Putamen (tissue), 1 donor: ENCODE measurements at regions not wholly inside any gene's neighbourhood (a gene's known extent, or its start where the extent isn't known, plus 50 kb on each side); places are given as distances from the start of the nearest gene placed in this dataset.
"Not testable (repeated sequence)": the region's sequence is repeated elsewhere in the genome, so short reads cannot be mapped to it uniquely, and the experiment has no call there.

Experiments
- DNase-seq: peaks from one replicate; pipeline ENCODE4 v3.0.0-alpha.2; 2016; ENCODE audit warnings: low spot score

GRCh38 chr11:121866754-121867153 lies 249.3 kb downstream of the BLID start:
- DNase-seq: no peak

GRCh38 chr11:121864660-121865059 lies 251.4 kb downstream of the BLID start:
- DNase-seq: no peak

- no peak for DNase-seq
These were observed 252.9 kb downstream of the BLID start for GRCh38 chr11:121863126-121863525.

- not testable (repeated sequence) for DNase-seq
These were observed 260.9 kb downstream of the BLID start for GRCh38 chr11:121855138-121855537.

- no peak for DNase-seq
These were observed 272.0 kb downstream of the BLID start for GRCh38 chr11:121844016-121844415.

GRCh38 chr11:121842192-121842585 lies 273.8 kb downstream of the BLID start:
- DNase-seq: no peak

- no peak for DNase-seq
These were observed 274.4 kb downstream of the BLID start for GRCh38 chr11:121841487-121842191.

- DNase-seq: no peak
These were observed 276.2 kb downstream of the BLID start for GRCh38 chr11:121839781-121840180.

DNA sequence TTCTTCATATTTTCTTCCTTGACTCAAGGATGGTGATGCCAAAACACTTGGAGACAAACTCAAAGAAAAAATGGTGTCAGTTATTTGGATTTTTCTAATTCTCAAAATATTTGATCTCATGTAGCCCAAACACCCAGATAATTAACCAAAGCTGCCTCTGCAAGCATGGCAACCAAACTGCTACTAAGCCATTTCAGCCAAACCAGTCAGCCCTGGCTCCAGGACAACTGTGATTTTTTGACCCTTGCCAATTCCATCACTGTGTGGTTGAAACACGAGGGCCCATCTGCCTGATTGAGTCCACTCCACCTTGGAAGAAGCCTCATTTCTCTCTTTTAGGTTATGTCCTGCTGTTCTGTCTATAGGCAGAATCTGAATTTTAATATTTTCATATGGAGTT lies 277.4 kb downstream of the BLID start:
- no peak for DNase-seq

DNA sequence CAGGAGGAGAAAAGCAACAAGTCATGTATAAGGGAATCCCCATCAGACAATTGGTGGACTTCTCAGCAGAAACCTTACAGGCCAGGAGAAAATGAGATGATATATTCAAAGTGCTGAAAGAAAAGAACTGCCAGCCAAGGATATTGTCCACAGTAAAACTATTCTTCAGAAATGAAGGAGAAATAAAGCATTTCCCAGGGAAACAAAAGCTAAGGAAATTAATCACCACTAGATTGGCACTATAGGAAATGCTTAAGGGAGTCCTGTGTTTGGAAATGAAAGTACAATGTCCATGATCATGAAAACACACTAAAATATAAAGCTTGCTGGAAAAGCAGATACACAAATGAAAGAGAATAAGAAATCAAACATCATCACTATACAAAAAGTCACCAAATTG lies 282.0 kb downstream of the BLID start:
- DNase-seq: no peak

- DNase-seq: no peak
These were observed 286.8 kb downstream of the BLID start for GRCh38 chr11:121829159-121829643.

DNA sequence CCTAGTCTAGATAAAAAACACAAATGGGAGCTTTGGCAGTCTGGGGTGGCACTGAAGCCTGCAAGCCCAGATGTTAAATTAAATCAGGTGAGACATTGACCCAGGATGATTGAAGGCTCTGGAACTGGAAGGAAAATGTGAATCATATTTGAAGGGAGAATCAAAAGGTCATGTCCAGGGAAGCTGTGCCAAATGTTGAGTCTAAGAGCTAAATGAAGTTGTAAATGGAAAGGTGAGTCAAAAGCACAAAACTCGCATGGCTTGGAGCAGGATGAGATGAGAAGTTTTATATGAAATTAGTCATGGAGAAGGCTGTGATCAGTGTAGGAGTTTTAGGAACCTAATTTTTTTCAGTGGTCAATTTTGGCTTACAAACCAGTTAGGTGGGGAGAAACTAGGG lies 301.1 kb downstream of the BLID start:
- no peak for DNase-seq

GRCh38 chr11:121814296-121814695 lies 301.7 kb downstream of the BLID start:
- no peak for DNase-seq

DNA sequence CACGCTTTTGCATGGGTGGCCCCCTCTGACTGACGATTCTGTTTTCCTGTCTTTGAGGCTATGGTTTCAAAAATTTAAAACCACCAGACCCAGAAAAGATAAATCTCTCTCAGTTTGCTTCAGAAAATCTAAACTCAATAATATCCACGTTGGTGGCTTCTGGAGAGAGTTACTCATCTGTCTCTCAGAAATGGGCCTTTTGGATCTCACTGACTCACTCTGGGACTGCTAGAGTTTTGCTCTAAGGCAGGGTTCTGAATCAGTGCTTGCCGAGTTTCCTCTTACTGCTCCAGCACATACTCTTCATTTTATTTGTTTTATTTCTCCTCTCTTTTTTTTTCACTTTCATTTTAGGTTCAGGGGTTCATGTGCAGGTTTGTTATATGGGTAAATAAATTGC lies 305.7 kb downstream of the BLID start:
- DNase-seq: no peak

DNA sequence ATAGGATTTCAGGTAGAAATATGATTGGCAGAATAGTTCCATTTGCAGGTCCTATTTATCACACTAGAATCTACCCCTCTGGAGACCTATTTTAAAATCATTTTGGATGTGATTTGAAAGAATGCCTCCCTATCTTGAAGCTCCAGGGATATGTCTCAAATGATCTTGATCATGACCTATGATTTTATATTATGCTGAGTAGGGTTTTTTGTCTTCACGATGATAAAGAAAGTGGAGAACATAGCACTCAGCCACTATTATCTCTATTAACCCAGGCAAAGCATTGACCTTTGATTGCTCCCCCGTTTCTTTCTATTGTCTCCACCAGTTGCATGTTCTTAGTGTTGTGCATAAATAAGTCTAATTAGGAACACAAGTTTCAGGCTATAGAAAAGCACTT lies 307.9 kb downstream of the BLID start:
- no peak for DNase-seq

GRCh38 chr11:121807051-121807450 lies 309.0 kb downstream of the BLID start:
- no peak for DNase-seq

- no peak for DNase-seq
These were observed 313.5 kb downstream of the BLID start for GRCh38 chr11:121802542-121802941.

GRCh38 chr11:121801781-121802180 lies 314.2 kb downstream of the BLID start:
- DNase-seq: no peak

GRCh38 chr11:121801394-121801748 lies 314.6 kb downstream of the BLID start:
- DNase-seq: no peak

DNA sequence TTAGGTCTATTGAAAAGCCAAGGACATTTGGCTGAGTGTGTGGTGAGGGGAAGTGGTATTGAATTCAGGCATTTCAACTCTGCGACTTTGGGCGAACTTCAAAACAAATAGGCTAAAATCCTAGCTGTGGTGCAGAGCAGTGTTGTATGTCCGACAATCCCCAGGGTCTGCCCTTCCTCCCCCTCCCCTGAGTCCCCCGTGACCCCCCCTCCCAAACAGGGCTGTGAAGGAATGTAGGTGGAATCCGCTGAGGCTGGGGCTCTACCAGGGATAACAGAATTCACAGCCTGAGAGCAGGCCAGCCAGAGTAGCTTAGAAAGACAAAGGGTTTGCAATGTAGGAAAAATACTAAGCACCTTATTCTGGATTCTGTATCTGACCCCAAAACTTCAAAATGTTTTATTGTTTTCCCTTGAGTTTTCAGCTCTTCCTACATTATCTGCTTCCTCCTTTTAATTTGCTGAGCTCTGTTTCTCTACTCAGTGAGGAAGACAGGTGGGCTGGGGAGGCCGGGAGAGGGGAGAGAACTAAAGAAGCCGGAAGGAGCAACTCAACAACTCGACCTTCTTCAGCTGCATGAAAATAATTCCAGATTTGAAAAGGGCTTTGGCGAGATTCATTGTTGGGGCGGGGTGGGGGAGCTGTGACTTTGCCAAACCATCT lies 315.2 kb downstream of the BLID start:
- peak; percentile 40 for DNase-seq

DNA sequence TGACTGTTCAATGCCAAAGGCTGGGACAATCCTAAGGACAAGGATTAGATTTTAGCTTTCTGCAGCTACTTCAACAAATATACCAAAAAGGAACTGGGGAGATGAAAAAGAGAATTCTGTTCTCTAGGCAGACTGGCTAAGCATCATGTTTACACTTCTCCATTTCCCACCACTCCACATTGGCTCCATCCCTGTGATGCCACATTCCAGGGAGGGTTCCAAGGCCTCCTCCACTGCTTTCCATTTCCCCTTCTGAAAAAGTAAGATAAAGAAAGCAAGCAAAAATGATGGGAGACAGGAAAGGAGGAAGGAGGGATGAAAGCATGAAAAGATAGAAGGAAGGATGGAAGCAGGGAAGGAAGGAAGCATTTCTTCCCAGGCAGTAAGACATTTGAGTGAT lies 315.8 kb downstream of the BLID start:
- no peak for DNase-seq

- DNase-seq: no peak
These were observed 318.5 kb downstream of the BLID start for GRCh38 chr11:121797496-121797895.

DNA sequence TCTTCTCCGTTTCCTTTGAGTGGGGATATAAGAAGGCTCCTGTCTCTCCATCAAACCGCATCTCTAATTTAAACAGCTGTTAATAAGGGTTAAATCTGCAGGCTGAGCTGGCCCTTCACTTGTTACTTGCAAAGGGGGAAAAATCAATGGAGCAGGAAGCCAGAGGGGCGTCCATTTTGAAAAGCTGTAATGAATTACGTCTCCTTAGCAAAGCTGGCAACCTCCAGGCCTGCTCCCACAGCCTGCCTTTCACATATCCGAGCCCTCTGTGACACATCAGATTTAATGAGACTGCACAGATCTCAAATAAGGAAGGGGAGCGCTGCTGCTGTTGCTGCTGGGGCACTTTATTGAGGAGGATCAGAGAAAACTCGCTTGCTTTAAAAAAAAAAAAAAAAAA lies 320.8 kb downstream of the BLID start:
- DNase-seq: peak; percentile 79

GRCh38 chr11:121794671-121795141 lies 321.3 kb downstream of the BLID start:
- DNase-seq: peak; percentile 70
